Coronary artery (tissue), 2 donors: ENCODE measurements at regions not wholly inside any gene's neighbourhood (a gene's known extent, or its start where the extent isn't known, plus 50 kb on each side); places are given as distances from the start of the nearest gene placed in this dataset.

Experiments used
- DNase-seq: peaks from one replicate; pipeline ENCODE4 v3.0.0-alpha.2; 2017; ENCODE audit warnings: low spot score
- H3K27ac ChIP-seq, 2 donors: fragments of 200-600 bp; sonication (generic); one replicate each; pipeline ENCODE4 v1.5.1; 2016 to 2019
- H3K4me3 ChIP-seq: fragments of 200-600 bp; sonication (generic); 2 replicates; pipeline ENCODE4 v1.5.1; 2016; ENCODE audit warnings: mild to moderate bottlenecking, moderate library complexity
- TF ChIP-seq, protein P1 (sequence below): fragments of 200-600 bp; sonication (generic); IDR thresholded peaks from one replicate; pipeline ENCODE4 v1.5.1; 2019; ENCODE audit warnings: antibody characterized with exemption

DNA sequence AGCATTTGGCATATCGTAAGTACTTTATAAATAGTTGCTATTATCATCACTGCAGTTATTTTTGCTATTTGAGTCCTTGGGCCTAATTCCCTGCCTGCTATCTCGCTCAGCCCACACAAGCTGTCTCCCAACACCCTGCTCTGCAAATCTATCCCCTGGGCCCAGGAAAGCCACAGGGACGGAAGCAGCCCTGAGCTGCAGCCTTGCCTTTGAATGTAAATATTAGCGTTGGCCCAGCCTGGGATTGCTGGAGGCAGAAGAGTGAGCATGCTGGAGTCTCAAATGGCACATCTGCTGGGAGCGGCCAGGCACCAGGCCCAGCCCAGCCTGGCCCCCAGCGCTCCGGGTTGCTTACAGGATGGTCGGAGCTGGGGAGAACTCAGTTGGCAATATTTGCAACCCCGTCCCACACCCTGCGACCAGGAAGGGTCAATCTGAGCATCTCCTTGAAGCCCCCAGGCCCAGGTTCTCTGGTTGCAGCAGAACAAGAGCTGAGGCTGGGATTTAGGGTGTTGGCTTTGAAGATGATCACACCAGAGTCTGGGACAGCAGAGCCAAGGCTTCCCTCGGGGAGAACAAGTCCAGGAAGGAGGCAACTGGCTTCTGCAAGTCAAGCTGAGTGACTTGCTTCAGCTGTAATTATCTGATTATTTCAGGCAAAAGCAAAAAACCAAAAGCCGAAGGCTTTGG lies 529.6 kb downstream of the SHQ1 start:
- TF ChIP-seq, protein P1, sequence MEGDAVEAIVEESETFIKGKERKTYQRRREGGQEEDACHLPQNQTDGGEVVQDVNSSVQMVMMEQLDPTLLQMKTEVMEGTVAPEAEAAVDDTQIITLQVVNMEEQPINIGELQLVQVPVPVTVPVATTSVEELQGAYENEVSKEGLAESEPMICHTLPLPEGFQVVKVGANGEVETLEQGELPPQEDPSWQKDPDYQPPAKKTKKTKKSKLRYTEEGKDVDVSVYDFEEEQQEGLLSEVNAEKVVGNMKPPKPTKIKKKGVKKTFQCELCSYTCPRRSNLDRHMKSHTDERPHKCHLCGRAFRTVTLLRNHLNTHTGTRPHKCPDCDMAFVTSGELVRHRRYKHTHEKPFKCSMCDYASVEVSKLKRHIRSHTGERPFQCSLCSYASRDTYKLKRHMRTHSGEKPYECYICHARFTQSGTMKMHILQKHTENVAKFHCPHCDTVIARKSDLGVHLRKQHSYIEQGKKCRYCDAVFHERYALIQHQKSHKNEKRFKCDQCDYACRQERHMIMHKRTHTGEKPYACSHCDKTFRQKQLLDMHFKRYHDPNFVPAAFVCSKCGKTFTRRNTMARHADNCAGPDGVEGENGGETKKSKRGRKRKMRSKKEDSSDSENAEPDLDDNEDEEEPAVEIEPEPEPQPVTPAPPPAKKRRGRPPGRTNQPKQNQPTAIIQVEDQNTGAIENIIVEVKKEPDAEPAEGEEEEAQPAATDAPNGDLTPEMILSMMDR = no peak
- no peak for DNase-seq
- Histone ChIP-seq H3K4me3 (no peak overlapping the region), H3K27ac (peak overlapping the region in 1 of 2 donors; percentile 13)

DNA sequence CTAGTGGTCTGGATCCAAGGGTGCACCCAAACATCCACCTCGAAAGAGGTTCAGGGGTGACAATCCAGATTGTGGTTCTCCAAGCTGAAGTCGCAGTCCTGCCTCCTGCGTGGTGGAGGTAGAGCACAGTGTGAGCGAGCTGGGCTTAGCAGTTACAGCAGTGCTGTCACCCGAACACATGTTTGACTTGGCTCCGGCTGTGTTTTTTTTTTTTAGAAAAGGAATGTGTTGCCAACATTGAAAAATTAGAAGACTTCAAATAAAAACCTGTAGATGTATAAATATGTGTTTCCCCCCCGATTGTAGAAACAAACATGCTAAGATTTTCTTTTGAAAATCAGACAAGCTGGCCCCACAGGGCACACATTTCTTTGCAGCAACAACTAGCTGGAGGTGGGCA lies 530.8 kb downstream of the SHQ1 start:
- H3K27ac ChIP-seq = no peak overlapping the region
- TF ChIP-seq, protein P1 = no peak
- no peak for DNase-seq
- H3K4me3 ChIP-seq = no peak overlapping the region

DNA sequence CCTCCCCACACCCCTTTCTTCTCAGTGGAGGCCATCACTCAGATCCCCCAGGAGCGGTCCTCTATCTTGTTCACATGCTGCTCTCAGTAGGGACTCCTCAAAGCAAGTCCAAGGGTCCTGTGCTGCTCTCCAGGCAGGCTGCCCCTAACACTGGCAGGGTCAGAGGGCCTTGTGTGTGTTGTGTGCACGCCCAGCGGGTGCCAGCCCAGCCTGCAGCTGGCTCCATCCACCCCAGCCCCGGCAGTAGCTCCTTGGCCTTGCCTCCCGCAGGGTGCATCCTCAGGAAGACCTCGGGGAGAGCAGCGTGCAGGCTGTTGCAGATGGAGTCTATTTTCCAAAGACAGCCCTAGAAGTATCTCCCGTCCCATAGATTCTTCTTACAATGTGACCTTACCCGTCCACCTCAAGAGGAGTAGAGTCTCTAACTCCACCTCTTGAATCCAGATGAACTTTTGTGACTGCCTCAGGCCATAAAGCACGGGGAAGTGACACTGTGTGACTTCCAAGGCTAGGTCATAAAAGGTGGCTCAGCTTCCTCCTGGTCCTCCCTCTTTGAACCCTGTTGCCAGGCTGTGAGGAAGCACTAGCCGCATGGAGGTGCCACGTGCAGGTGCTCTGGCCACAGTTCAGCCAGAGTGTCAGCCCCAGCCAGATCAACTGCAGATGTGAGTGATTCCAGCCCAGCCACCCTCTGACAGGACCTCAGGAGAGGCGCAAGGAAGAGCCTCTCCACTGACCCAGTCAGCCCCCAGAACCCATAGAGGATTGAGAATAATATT lies 531.6 kb downstream of the SHQ1 start:
- no peak for DNase-seq
- Histone ChIP-seq H3K4me3 (no peak overlapping the region), H3K27ac (no peak overlapping the region)
- TF ChIP-seq, protein P1 = no peak

DNA sequence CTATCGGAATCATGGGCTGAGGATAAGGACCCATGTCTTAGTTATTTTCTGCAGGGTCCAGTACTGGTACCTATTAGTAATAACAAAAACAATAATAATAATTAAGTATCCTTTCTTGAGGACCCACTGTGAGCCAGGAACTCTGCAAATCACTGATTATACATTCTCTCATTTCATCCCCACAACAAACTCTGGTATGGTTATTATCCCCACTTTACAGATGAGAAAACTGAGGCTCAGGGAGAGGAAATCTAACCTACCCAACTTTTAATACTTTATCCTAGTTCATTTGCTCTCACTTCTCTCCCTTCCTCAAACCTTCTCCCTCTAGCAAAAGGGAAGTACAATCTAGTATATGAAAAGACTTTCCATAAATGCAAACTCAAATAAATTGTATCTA lies 528.4 kb upstream of the PROK2 start:
- no peak for DNase-seq
- TF ChIP-seq, protein P1 = no peak
- Histone ChIP-seq H3K4me3 (no peak overlapping the region), H3K27ac (no peak overlapping the region)

DNA sequence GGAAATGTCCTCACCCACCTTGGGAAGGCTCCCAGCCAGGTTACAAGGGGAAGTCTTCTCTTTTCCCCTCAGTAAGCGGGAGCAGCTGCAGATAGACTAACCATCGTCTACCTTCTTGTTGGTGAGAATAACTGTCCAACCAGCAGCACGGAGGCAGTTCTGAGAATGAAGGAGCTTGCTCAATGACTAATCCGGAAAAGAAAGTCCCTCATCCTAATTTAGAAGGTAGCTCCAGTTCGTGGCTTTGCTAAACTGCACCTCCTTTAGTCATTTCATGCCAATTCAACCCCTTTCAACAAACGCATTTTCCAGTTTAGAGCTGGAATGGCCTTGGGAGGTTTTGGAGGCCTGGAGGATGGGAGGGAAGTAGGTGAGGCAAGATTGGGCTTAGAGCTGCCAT lies 527.4 kb upstream of the PROK2 start:
- TF ChIP-seq, protein P1 = no peak
- Histone ChIP-seq H3K4me3 (no peak overlapping the region), H3K27ac (no peak overlapping the region)
- DNase-seq = no peak

DNA sequence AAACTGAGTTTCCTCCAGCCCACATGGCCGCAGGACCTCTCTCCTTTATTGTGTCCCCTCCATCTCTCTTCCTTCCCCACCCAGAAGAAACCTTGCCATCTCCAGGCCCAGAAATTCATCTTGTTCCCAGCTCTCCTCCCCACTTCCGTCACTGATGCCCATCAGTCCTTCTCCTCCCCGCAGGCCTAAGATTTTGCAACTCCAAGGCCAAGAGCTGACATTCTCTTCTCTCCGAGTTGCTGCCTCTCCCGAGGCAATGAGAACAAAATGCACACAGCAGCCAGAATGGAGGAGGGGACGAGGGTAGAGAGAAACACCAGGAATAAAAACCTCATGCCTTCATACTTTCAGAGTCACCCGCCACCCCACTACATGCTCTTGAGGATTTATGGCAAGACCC lies 526.5 kb upstream of the PROK2 start:
- H3K4me3 ChIP-seq = no peak overlapping the region
- no peak overlapping the region for H3K27ac ChIP-seq
- no peak for DNase-seq
- TF ChIP-seq, protein P1 = no peak
